HEK293 (cell line): ENCODE measurements at regions not wholly inside any gene's neighbourhood (a gene's known extent, or its start where the extent isn't known, plus 50 kb on each side); places are given as distances from the start of the nearest gene placed in this dataset.

Source experiments
- CTCF ChIA-PET: fragments of 350-600 bp; formaldehyde crosslinking; extraction: SDS; loops from one replicate; lab custom pipeline; 2021; ENCODE audit warnings: antibody characterized with exemption; lab: Yijun Ruan, JAX
- POLR2A ChIA-PET: fragments of 300-600 bp; formaldehyde crosslinking; extraction: SDS; loops from one replicate; lab custom pipeline; 2020; ENCODE audit warnings: antibody characterized with exemption, inconsistent platforms; lab: Yijun Ruan, JAX
- H3K27ac ChIP-seq: fragments of 200-500 bp; sonication (Bioruptor generic); 2 replicates; pipeline ENCODE4 v1.5.1; 2014; ENCODE audit warnings: low read depth, low read length, control low read depth, inconsistent platforms; ENCODE audit errors: extremely low read depth
- H3K36me3 ChIP-seq, 2 experiments: fragments of 200-500 bp in 1 of 2; sonication (Bioruptor generic) in 1 of 2; 1 replicate in 1 of 2; 2 replicates in 1 of 2; pipeline ENCODE4 v1.5.1; 2014 to 2017; ENCODE audit warnings: inconsistent platforms in 2 of 2, low read length in 2 of 2; ENCODE audit not compliant: control insufficient read depth in 2 of 2, insufficient read depth in 1 of 2
- H3K4me1 ChIP-seq: fragments of 200-500 bp; sonication (Bioruptor generic); 2 replicates; pipeline ENCODE4 v1.5.1; 2014; ENCODE audit warnings: mild to moderate bottlenecking, low read length, inconsistent platforms; ENCODE audit not compliant: control insufficient read depth, insufficient read depth
- H3K4me3 ChIP-seq: 2 replicates; pipeline ENCODE4 v1.5.1; 2011; ENCODE audit warnings: low read depth, mild to moderate bottlenecking, control low read depth, low read length, moderate library complexity
- H3K9me3 ChIP-seq: fragments of 200-500 bp; sonication (Bioruptor generic); 2 replicates; pipeline ENCODE4 v1.5.1; 2014; ENCODE audit warnings: low read depth, low read length, inconsistent platforms; ENCODE audit not compliant: control insufficient read depth, insufficient read depth
- GLIS2 ChIP-seq: fragments of 450-650 bp; formaldehyde crosslinking; IDR thresholded peaks from 2 replicates; pipeline ENCODE4 v1.5.1; 2016; ENCODE audit warnings: missing biosample characterization, missing genetic modification characterization
- HOXA7 ChIP-seq: sonication (generic); formaldehyde crosslinking; IDR thresholded peaks from 2 replicates; pipeline ENCODE4 v1.8.1; 2022; ENCODE audit warnings: missing genetic modification reagents, borderline replicate concordance
- HOXC10 ChIP-seq: sonication (generic); formaldehyde crosslinking; IDR thresholded peaks from 2 replicates; pipeline ENCODE4 v1.8.1; 2023; ENCODE audit warnings: mild to moderate bottlenecking, missing genetic modification reagents
- KLF7 ChIP-seq: fragments of 450-650 bp; formaldehyde crosslinking; IDR thresholded peaks from 2 replicates; pipeline ENCODE4 v1.5.1; 2016; ENCODE audit warnings: missing biosample characterization, missing genetic modification characterization, borderline replicate concordance
- OSR2 ChIP-seq: fragments of 450-650 bp; formaldehyde crosslinking; IDR thresholded peaks from 2 replicates; pipeline ENCODE4 v1.5.1; 2016; ENCODE audit warnings: missing biosample characterization, missing genetic modification characterization
- REPIN1 ChIP-seq: fragments of 450-650 bp; formaldehyde crosslinking; IDR thresholded peaks from 2 replicates; pipeline ENCODE4 v1.5.1; 2017; ENCODE audit warnings: missing biosample characterization, missing genetic modification characterization, low read depth
- SALL2 ChIP-seq: fragments of 450-650 bp; formaldehyde crosslinking; IDR thresholded peaks from 2 replicates; pipeline ENCODE4 v1.5.0; 2017; ENCODE audit warnings: missing biosample characterization, mild to moderate bottlenecking, missing genetic modification characterization, borderline replicate concordance
- SP2 ChIP-seq: fragments of 450-650 bp; formaldehyde crosslinking; IDR thresholded peaks from 2 replicates; pipeline ENCODE4 v1.5.1; 2016; ENCODE audit warnings: missing biosample characterization, missing genetic modification characterization
- SP7 ChIP-seq: fragments of 450-650 bp; formaldehyde crosslinking; IDR thresholded peaks from 2 replicates; pipeline ENCODE4 v1.5.1; 2016; ENCODE audit warnings: missing biosample characterization, missing genetic modification characterization
- WT1 ChIP-seq: fragments of 450-650 bp; formaldehyde crosslinking; IDR thresholded peaks from 2 replicates; pipeline ENCODE4 v1.5.1; 2016; ENCODE audit warnings: missing biosample characterization, missing genetic modification characterization
- ZBTB17 ChIP-seq: fragments of 450-650 bp; formaldehyde crosslinking; IDR thresholded peaks from 2 replicates; pipeline ENCODE4 v1.5.1; 2016; ENCODE audit warnings: missing biosample characterization, missing genetic modification characterization
- ZBTB20 ChIP-seq: fragments of 450-650 bp; formaldehyde crosslinking; IDR thresholded peaks from 2 replicates; pipeline ENCODE4 v1.5.1; 2016; ENCODE audit warnings: missing biosample characterization, missing genetic modification characterization
- ZBTB48 ChIP-seq: fragments of 450-650 bp; formaldehyde crosslinking; IDR thresholded peaks from 2 replicates; pipeline ENCODE4 v1.5.1; 2016; ENCODE audit warnings: missing biosample characterization, missing genetic modification characterization
- ZFHX2 ChIP-seq: fragments of 450-650 bp; formaldehyde crosslinking; conservative IDR thresholded peaks from 2 replicates; pipeline ENCODE4 v1.5.1; 2016; ENCODE audit warnings: missing biosample characterization, missing genetic modification characterization
- ZFP69B ChIP-seq: fragments of 450-650 bp; formaldehyde crosslinking; IDR thresholded peaks from 2 replicates; pipeline ENCODE4 v1.5.1; 2016; ENCODE audit warnings: missing biosample characterization, missing genetic modification characterization
- ZIC2 ChIP-seq: fragments of 450-650 bp; formaldehyde crosslinking; IDR thresholded peaks from 2 replicates; pipeline ENCODE4 v1.5.1; 2016; ENCODE audit warnings: missing biosample characterization, missing genetic modification characterization
- ZNF202 ChIP-seq: fragments of 450-650 bp; formaldehyde crosslinking; IDR thresholded peaks from 2 replicates; pipeline ENCODE4 v1.5.1; 2016; ENCODE audit warnings: missing biosample characterization, missing genetic modification characterization, borderline replicate concordance
- ZNF248 ChIP-seq: fragments of 450-650 bp; formaldehyde crosslinking; IDR thresholded peaks from 2 replicates; pipeline ENCODE4 v1.5.1; 2017; ENCODE audit warnings: missing biosample characterization, missing genetic modification characterization
- ZNF311 ChIP-seq: fragments of 450-650 bp; formaldehyde crosslinking; IDR thresholded peaks from 2 replicates; pipeline ENCODE4 v1.5.1; 2017; ENCODE audit warnings: missing biosample characterization, missing genetic modification characterization, borderline replicate concordance
- ZNF404 ChIP-seq: fragments of 450-650 bp; formaldehyde crosslinking; IDR thresholded peaks from 2 replicates; pipeline ENCODE4 v1.5.1; 2017; ENCODE audit warnings: missing biosample characterization, missing genetic modification characterization
- ZNF501 ChIP-seq: fragments of 450-650 bp; formaldehyde crosslinking; IDR thresholded peaks from 2 replicates; pipeline ENCODE4 v1.5.1; 2016; ENCODE audit warnings: missing biosample characterization, missing genetic modification characterization
- ZNF513 ChIP-seq: fragments of 450-650 bp; IDR thresholded peaks from 2 replicates; pipeline ENCODE4 v1.5.1; 2018; ENCODE audit warnings: missing biosample characterization, missing genetic modification characterization
- ZNF571 ChIP-seq: fragments of 450-650 bp; formaldehyde crosslinking; IDR thresholded peaks from 2 replicates; pipeline ENCODE4 v1.5.0; 2017; ENCODE audit warnings: missing biosample characterization, missing genetic modification characterization
- ZNF600 ChIP-seq: fragments of 450-650 bp; formaldehyde crosslinking; IDR thresholded peaks from 2 replicates; pipeline ENCODE4 v1.5.1; 2016; ENCODE audit warnings: missing biosample characterization, missing genetic modification characterization
- ZNF629 ChIP-seq: fragments of 450-650 bp; formaldehyde crosslinking; IDR thresholded peaks from 2 replicates; pipeline ENCODE4 v1.5.1; 2017; ENCODE audit warnings: missing biosample characterization, missing genetic modification characterization
- ZNF830 ChIP-seq: fragments of 450-650 bp; IDR thresholded peaks from 2 replicates; pipeline ENCODE4 v1.5.0; 2018; ENCODE audit warnings: missing biosample characterization, missing genetic modification characterization, low read depth, mild to moderate bottlenecking, moderate library complexity
- TF ChIP-seq, protein P1 (sequence below): fragments of 450-650 bp; formaldehyde crosslinking; IDR thresholded peaks from 2 replicates; pipeline ENCODE4 v1.5.1; 2016; ENCODE audit warnings: missing biosample characterization, missing genetic modification characterization, low read depth
- TF ChIP-seq, protein P2 (sequence below): fragments of 450-650 bp; formaldehyde crosslinking; IDR thresholded peaks from 2 replicates; pipeline ENCODE4 v1.5.1; 2016; ENCODE audit warnings: missing biosample characterization, missing genetic modification characterization

DNA sequence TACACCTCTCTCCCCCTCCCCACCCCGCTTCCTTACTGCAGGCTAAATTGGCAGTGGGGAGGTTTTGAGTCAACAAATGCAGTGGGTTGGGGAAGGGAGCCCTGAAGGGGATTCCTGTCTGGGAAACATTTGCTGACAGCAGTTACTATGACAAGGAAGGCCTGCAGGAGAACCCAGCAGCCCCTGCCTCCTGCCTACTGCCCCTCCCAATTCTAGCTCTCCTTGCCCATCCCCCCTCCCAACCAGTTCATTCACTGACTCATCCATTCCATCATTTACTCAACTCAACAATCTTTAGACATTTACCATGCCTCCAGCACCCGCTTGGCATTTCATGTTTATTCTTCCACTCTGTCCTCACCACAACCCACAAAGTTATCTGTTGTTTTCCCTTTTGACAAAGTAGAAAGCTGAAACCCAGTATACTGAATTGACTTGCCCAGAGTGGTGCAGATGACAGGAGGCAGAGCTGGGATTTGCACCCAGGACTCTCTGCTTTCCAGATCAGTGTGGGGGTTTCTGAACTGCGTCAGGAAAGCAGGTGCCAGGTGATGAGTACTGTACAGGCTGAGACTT, 75.0 kb downstream of the MAGEF1 start:
- peaks cover 3% of the 10 kb centered on the region; the same call in 1 of the 2 replicates for H3K4me1 ChIP-seq
- H3K27ac ChIP-seq = no peak overlapping the region
- H3K4me3 ChIP-seq = no peak overlapping the region
- H3K36me3 ChIP-seq = no peaks in the 10 kb centered on the region
- H3K9me3 ChIP-seq = no peaks in the 10 kb centered on the region
- POLR2A ChIA-PET = no interaction called here
- TF ChIP-seq ZNF629 (peak; percentile 44; the same call in 1 of the 2 replicates), KLF7 (tag by site-specific recombination) (no peak), WT1 (no peak), SP7 (tag by site-specific recombination) (0 out of 2 replicates have a peak, but pooled peaks have one; percentile 24), SP2 (tag by site-specific recombination) (no peak), ZNF311 (no peak), ZNF600 (peak; percentile 53; the same call in 1 of the 2 replicates)
- TF ChIP-seq, all 188 proteins: peak for 3
- CTCF ChIA-PET = interaction anchor here (0.7 to 1.0 kb wide), 2 partner anchors 15 to 76 kb away, joined by 3 read pairs; no protein-coding TSS in a partner anchor

- Histone ChIP-seq H3K36me3 (no peaks in the 10 kb centered on the region), H3K9me3 (no peaks in the 10 kb centered on the region)
- CTCF ChIA-PET = interaction anchor here (1.0 kb wide), 1 partner anchor 14 kb away, joined by 3 read pairs; no protein-coding TSS in a partner anchor
These were observed 74.2 kb downstream of the EPHB3 start for GRCh38 chr3:184635774-184636173.

GRCh38 chr3:184635126-184635525, 73.5 kb downstream of the EPHB3 start:
- peaks cover 3% of the 10 kb centered on the region; the same call in 1 of the 2 replicates for H3K4me1 ChIP-seq
- peak overlapping the region; percentile 17; the same call in 1 of the 2 replicates for H3K27ac ChIP-seq
- H3K9me3 ChIP-seq = no peaks in the 10 kb centered on the region
- no peaks in the 10 kb centered on the region for H3K36me3 ChIP-seq
- CTCF ChIA-PET = no interaction called here
- H3K4me3 ChIP-seq = no peak overlapping the region
- POLR2A ChIA-PET = no interaction called here
- no peak for TF ChIP-seq ZNF830 (tag by site-specific recombination)
- 0 out of 2 replicates have a peak, but pooled peaks have one; percentile 8 for TF ChIP-seq ZBTB17 (tag by site-specific recombination)
- TF ChIP-seq SP7 (tag by site-specific recombination) = no peak
- TF ChIP-seq ZIC2 (tag by site-specific recombination) = peak; percentile 81
- TF ChIP-seq HOXC10 = no peak
- no peak for TF ChIP-seq SALL2 (tag by site-specific recombination)
- TF ChIP-seq GLIS2 = peak; percentile 37
- TF ChIP-seq ZBTB48 (tag by site-specific recombination) = peak; percentile 69
- no peak for TF ChIP-seq ZNF501 (tag by site-specific recombination)
- TF ChIP-seq OSR2 (tag by site-specific recombination) = peak; percentile 38; the same call in 1 of the 2 replicates
- TF ChIP-seq HOXA7 (CRISPR knock-in tag) = no peak
- TF ChIP-seq ZNF513 (tag by site-specific recombination) = no peak

More at GRCh38 chr3:184635774-184636173, 74.2 kb downstream of the EPHB3 start:
- peaks cover 3% of the 10 kb centered on the region; the same call in 1 of the 2 replicates for H3K4me1 ChIP-seq
- no peak for TF ChIP-seq ZNF404 (tag by site-specific recombination)
- TF ChIP-seq ZFHX2 (tag by site-specific recombination) = no peak
- TF ChIP-seq, protein P1, sequence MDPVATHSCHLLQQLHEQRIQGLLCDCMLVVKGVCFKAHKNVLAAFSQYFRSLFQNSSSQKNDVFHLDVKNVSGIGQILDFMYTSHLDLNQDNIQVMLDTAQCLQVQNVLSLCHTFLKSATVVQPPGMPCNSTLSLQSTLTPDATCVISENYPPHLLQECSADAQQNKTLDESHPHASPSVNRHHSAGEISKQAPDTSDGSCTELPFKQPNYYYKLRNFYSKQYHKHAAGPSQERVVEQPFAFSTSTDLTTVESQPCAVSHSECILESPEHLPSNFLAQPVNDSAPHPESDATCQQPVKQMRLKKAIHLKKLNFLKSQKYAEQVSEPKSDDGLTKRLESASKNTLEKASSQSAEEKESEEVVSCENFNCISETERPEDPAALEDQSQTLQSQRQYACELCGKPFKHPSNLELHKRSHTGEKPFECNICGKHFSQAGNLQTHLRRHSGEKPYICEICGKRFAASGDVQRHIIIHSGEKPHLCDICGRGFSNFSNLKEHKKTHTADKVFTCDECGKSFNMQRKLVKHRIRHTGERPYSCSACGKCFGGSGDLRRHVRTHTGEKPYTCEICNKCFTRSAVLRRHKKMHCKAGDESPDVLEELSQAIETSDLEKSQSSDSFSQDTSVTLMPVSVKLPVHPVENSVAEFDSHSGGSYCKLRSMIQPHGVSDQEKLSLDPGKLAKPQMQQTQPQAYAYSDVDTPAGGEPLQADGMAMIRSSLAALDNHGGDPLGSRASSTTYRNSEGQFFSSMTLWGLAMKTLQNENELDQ (tag by site-specific recombination) = no peak
- no peak for TF ChIP-seq ZNF571 (tag by site-specific recombination)
- no peak for TF ChIP-seq ZBTB20 (tag by site-specific recombination)
- TF ChIP-seq, protein P2, sequence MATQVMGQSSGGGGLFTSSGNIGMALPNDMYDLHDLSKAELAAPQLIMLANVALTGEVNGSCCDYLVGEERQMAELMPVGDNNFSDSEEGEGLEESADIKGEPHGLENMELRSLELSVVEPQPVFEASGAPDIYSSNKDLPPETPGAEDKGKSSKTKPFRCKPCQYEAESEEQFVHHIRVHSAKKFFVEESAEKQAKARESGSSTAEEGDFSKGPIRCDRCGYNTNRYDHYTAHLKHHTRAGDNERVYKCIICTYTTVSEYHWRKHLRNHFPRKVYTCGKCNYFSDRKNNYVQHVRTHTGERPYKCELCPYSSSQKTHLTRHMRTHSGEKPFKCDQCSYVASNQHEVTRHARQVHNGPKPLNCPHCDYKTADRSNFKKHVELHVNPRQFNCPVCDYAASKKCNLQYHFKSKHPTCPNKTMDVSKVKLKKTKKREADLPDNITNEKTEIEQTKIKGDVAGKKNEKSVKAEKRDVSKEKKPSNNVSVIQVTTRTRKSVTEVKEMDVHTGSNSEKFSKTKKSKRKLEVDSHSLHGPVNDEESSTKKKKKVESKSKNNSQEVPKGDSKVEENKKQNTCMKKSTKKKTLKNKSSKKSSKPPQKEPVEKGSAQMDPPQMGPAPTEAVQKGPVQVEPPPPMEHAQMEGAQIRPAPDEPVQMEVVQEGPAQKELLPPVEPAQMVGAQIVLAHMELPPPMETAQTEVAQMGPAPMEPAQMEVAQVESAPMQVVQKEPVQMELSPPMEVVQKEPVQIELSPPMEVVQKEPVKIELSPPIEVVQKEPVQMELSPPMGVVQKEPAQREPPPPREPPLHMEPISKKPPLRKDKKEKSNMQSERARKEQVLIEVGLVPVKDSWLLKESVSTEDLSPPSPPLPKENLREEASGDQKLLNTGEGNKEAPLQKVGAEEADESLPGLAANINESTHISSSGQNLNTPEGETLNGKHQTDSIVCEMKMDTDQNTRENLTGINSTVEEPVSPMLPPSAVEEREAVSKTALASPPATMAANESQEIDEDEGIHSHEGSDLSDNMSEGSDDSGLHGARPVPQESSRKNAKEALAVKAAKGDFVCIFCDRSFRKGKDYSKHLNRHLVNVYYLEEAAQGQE (tag by site-specific recombination) = no peak
- no peak for TF ChIP-seq ZFP69B (tag by site-specific recombination)
- no peak for TF ChIP-seq ZNF202 (tag by site-specific recombination)
- TF ChIP-seq ZNF248 (tag by site-specific recombination) = no peak
- TF ChIP-seq REPIN1 (tag by site-specific recombination) = no peak
- H3K4me3 ChIP-seq = no peak overlapping the region
- H3K27ac ChIP-seq = no peak overlapping the region
- POLR2A ChIA-PET = no interaction called here
